ENCODE measurements at regions not wholly inside any gene's neighbourhood (a gene's known extent, or its start where the extent isn't known, plus 50 kb on each side); places are given as distances from the start of the nearest gene placed in this dataset.

DNA sequence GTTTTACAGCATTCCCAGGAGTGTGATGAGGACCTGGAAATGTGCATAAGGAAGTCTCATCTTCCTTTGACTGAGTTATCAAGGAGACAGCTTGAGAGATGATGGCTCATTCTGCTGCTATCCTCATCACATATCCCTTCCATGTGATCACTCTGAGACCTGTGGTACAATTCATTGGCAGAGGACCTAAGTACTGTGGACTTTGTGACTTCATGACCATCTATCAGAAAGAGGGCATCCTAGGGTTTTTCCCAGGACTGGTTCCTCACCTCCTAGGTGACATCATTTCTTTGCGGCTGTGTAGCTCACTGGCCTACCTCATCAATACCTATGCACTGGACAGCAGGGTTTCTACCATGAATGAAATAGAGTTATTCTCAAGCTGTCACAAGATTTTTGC, 172.1 kb upstream of the PLEKHG7 start:
- no peak for DNase-seq (ENCODE audit: extremely low read depth, insufficient read length)
- H3K36me3 ChIP-seq (ENCODE audit: control insufficient read depth, insufficient read depth, low read length), result no peaks in the 10 kb centered on the region
- no peak overlapping the region for H3K4me3 ChIP-seq (replicated peaks; ENCODE audit: low read depth, low read length)
- H3K27me3 ChIP-seq (replicated peaks; ENCODE audit: control insufficient read depth, insufficient read depth, low read length), result no peaks in the 10 kb centered on the region
- TF ChIP-seq CTCF (IDR thresholded peaks at IDR 0.05; ENCODE audit: insufficient read depth, low read length, poor library complexity, severe bottlenecking), result no peak

GRCh38 chr12:92529944-92530343, 172.8 kb upstream of the PLEKHG7 start:
- TF ChIP-seq CTCF (IDR thresholded peaks at IDR 0.05; ENCODE audit: insufficient read depth, low read length, poor library complexity, severe bottlenecking), result no peak
- no peak for DNase-seq (ENCODE audit: extremely low read depth, insufficient read length)

GRCh38 chr12:92528586-92528985, 174.2 kb upstream of the PLEKHG7 start:
- DNase-seq (ENCODE audit: extremely low read depth, insufficient read length), result no peak
- Histone ChIP-seq H3K36me3 (ENCODE audit: control insufficient read depth, insufficient read depth, low read length) (no peaks in the 10 kb centered on the region), H3K27me3 (replicated peaks; ENCODE audit: control insufficient read depth, insufficient read depth, low read length) (no peaks in the 10 kb centered on the region), H3K4me3 (replicated peaks; ENCODE audit: low read depth, low read length) (no peak overlapping the region)
- TF ChIP-seq CTCF (IDR thresholded peaks at IDR 0.05; ENCODE audit: insufficient read depth, low read length, poor library complexity, severe bottlenecking), result no peak

More at GRCh38 chr12:92529944-92530343, 172.8 kb upstream of the PLEKHG7 start:
- Histone ChIP-seq H3K4me3 (replicated peaks; ENCODE audit: low read depth, low read length) (no peak overlapping the region), H3K36me3 (ENCODE audit: control insufficient read depth, insufficient read depth, low read length) (no peaks in the 10 kb centered on the region), H3K27me3 (replicated peaks; ENCODE audit: control insufficient read depth, insufficient read depth, low read length) (no peaks in the 10 kb centered on the region)

- DNase-seq (ENCODE audit: extremely low read depth, insufficient read length), result no peak
- no peaks in the 10 kb centered on the region for H3K36me3 ChIP-seq (ENCODE audit: control insufficient read depth, insufficient read depth, low read length)
- no peak overlapping the region for H3K4me3 ChIP-seq (replicated peaks; ENCODE audit: low read depth, low read length)
- TF ChIP-seq CTCF (IDR thresholded peaks at IDR 0.05; ENCODE audit: insufficient read depth, low read length, poor library complexity, severe bottlenecking), result no peak
- H3K27me3 ChIP-seq (replicated peaks; ENCODE audit: control insufficient read depth, insufficient read depth, low read length), result no peaks in the 10 kb centered on the region
These were observed 174.7 kb upstream of the PLEKHG7 start for GRCh38 chr12:92528097-92528496.

DNA sequence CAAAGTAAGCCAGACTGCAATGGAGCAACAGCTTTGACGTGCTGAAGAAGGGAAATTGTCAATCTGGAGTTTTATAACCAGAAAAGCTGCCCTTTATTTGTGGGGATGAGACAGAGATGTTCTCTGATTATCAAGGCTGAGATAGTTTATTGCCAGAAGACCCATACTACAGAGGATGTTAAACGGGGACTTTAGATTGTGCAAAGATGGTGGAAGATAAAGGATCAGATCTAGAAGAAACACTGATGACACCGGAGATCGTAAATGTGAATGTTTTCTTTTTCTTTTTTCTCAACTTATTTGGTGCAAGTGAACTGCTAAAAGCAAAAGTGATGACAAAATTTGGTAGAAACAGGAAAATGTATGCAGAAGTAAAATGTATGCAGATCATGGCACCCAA, 178.3 kb upstream of the PLEKHG7 start:
- Histone ChIP-seq H3K4me3 (replicated peaks; ENCODE audit: low read depth, low read length) (no peak overlapping the region), H3K36me3 (ENCODE audit: control insufficient read depth, insufficient read depth, low read length) (no peaks in the 10 kb centered on the region), H3K27me3 (replicated peaks; ENCODE audit: control insufficient read depth, insufficient read depth, low read length) (no peaks in the 10 kb centered on the region)
- DNase-seq (ENCODE audit: extremely low read depth, insufficient read length), result no peak
- no peak for TF ChIP-seq CTCF (IDR thresholded peaks at IDR 0.05; ENCODE audit: insufficient read depth, low read length, poor library complexity, severe bottlenecking)

- TF ChIP-seq CTCF (IDR thresholded peaks at IDR 0.05; ENCODE audit: insufficient read depth, low read length, poor library complexity, severe bottlenecking), result no peak
- no peaks in the 10 kb centered on the region for H3K36me3 ChIP-seq (ENCODE audit: control insufficient read depth, insufficient read depth, low read length)
- no peaks in the 10 kb centered on the region for H3K27me3 ChIP-seq (replicated peaks; ENCODE audit: control insufficient read depth, insufficient read depth, low read length)
- no peak for DNase-seq (ENCODE audit: extremely low read depth, insufficient read length)
- H3K4me3 ChIP-seq (replicated peaks; ENCODE audit: low read depth, low read length), result no peak overlapping the region
These were observed 182.3 kb upstream of the PLEKHG7 start for GRCh38 chr12:92520511-92520910.

Data from GM06990 (cell line).